ENCODE measurements at regions not wholly inside any gene's neighbourhood (a gene's known extent, or its start where the extent isn't known, plus 50 kb on each side); places are given as distances from the start of the nearest gene placed in this dataset.

DNA sequence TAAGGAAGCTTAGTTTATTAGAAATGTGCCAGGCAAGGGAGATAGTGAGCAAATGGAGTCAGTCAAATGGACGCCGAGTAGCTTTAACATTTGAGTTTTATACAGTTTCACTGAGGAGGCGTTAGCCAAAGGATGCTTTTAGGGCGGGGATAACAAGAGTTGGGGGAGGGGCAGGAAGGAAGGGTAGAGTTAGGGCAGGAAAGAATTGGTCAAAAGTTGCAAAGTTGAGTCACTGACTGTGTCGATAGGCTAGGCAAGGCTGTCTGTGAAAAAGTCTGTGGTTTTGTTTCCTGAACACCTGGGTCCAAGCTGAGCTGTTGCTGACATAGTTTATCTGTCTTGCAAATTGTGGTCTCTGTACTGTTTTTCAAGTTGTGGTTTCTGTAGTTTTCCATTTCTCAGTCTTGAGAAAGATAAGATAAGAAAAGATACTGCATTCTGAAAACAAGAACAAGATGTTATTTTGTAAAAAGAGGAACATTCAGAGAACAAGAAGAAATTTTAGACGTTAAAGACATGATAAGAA, 62.6 kb upstream of the RESF1 start:
- H3K9me1 ChIP-seq (ENCODE audit: control insufficient read depth, extremely low read depth, insufficient read depth, low read length): no peaks in the 10 kb centered on the region
- no peaks in the 10 kb centered on the region for H4K20me1 ChIP-seq (ENCODE audit: control insufficient read depth, extremely low read depth, insufficient read depth, low read length)
- DNase-seq (ENCODE audit: low read depth, low spot score) (no peak), FAIRE-seq (no peak)
- no peaks in the 10 kb centered on the region for H3K27me3 ChIP-seq (ENCODE audit: control insufficient read depth, extremely low read depth, insufficient read depth, low read length)
- no peak overlapping the region for H3K9ac ChIP-seq (ENCODE audit: control insufficient read depth, extremely low read depth, insufficient read depth, low read length)
- H3K4me2 ChIP-seq (ENCODE audit: control insufficient read depth, extremely low read depth, insufficient read depth, low read depth, low read length): no peak overlapping the region
- H3K79me2 ChIP-seq (ENCODE audit: control insufficient read depth, insufficient read depth, low read length): no peaks in the 10 kb centered on the region
- H2AFZ ChIP-seq (ENCODE audit: control insufficient read depth, low read length): no peak overlapping the region
- H3K4me3 ChIP-seq (ENCODE audit: control insufficient read depth in 2 of 3, extremely low read depth in 1 of 3, insufficient read depth in 2 of 3, low read depth in 1 of 3, low read length in 3 of 3): no peak overlapping the region
- H3K36me3 ChIP-seq (ENCODE audit: control insufficient read depth in 2 of 2, extremely low read depth in 1 of 2, insufficient read depth in 2 of 2, low read length in 2 of 2): no peaks in the 10 kb centered on the region
- TF ChIP-seq CTCF (optimal IDR thresholded peaks at IDR 0.05 in 1 of 3, IDR thresholded peaks at IDR 0.05 in 1 of 3, conservative IDR thresholded peaks at IDR 0.05 in 1 of 3; ENCODE audit: extremely low read depth in 1 of 3, insufficient read depth in 2 of 3, low read length in 3 of 3): no peak
- no peak for TF ChIP-seq EZH2 (IDR thresholded peaks at IDR 0.05; ENCODE audit: low read length)
- no peaks in the 10 kb centered on the region for H3K4me1 ChIP-seq (ENCODE audit: control insufficient read depth, extremely low read depth, insufficient read depth, low read length)
- dilution Hi-C loops (cut with MboI; ENCODE audit: extremely low pct_ligation_motif_present, low sequenced_read_pairs): loop anchor here (10.0 kb wide), 1 partner anchor 48 kb away; no protein-coding TSS in a partner anchor
- no peaks in the 10 kb centered on the region for H3K9me3 ChIP-seq (ENCODE audit: control insufficient read depth, low read depth, low read length)
- no peak overlapping the region for H3K27ac ChIP-seq (ENCODE audit: control insufficient read depth, insufficient read depth, low read length)

- no peaks in the 10 kb centered on the region for H3K9me3 ChIP-seq (ENCODE audit: control insufficient read depth, low read depth, low read length)
- no peaks in the 10 kb centered on the region for H3K79me2 ChIP-seq (ENCODE audit: control insufficient read depth, insufficient read depth, low read length)
- TF ChIP-seq EZH2 (IDR thresholded peaks at IDR 0.05; ENCODE audit: low read length) (no peak), CTCF (optimal IDR thresholded peaks at IDR 0.05 in 1 of 3, IDR thresholded peaks at IDR 0.05 in 1 of 3, conservative IDR thresholded peaks at IDR 0.05 in 1 of 3; ENCODE audit: extremely low read depth in 1 of 3, insufficient read depth in 2 of 3, low read length in 3 of 3) (no peak)
- DNase-seq (ENCODE audit: low read depth, low spot score) (no peak), FAIRE-seq (no peak)
- no peaks in the 10 kb centered on the region for H3K27me3 ChIP-seq (ENCODE audit: control insufficient read depth, extremely low read depth, insufficient read depth, low read length)
- H3K9ac ChIP-seq (ENCODE audit: control insufficient read depth, extremely low read depth, insufficient read depth, low read length): no peak overlapping the region
- H3K36me3 ChIP-seq (ENCODE audit: control insufficient read depth in 2 of 2, extremely low read depth in 1 of 2, insufficient read depth in 2 of 2, low read length in 2 of 2): no peaks in the 10 kb centered on the region
- H3K27ac ChIP-seq (ENCODE audit: control insufficient read depth, insufficient read depth, low read length): no peak overlapping the region
- no peaks in the 10 kb centered on the region for H4K20me1 ChIP-seq (ENCODE audit: control insufficient read depth, extremely low read depth, insufficient read depth, low read length)
- no peak overlapping the region for H3K4me2 ChIP-seq (ENCODE audit: control insufficient read depth, extremely low read depth, insufficient read depth, low read depth, low read length)
- no peaks in the 10 kb centered on the region for H3K4me1 ChIP-seq (ENCODE audit: control insufficient read depth, extremely low read depth, insufficient read depth, low read length)
- no peaks in the 10 kb centered on the region for H3K9me1 ChIP-seq (ENCODE audit: control insufficient read depth, extremely low read depth, insufficient read depth, low read length)
- no peak overlapping the region for H3K4me3 ChIP-seq (ENCODE audit: control insufficient read depth in 2 of 3, extremely low read depth in 1 of 3, insufficient read depth in 2 of 3, low read depth in 1 of 3, low read length in 3 of 3)
- no peak overlapping the region for H2AFZ ChIP-seq (ENCODE audit: control insufficient read depth, low read length)
- dilution Hi-C loops (cut with MboI; ENCODE audit: extremely low pct_ligation_motif_present, low sequenced_read_pairs): loop anchor here (10.0 kb wide), 1 partner anchor 49 kb away; no protein-coding TSS in a partner anchor
Measured at GRCh38 chr12:31895449-31896150, 63.6 kb upstream of the RESF1 start.

Data from keratinocyte (primary cell).